Activated CD4-positive, alpha-beta T cell treated with anti-CD3 and anti-CD28 coated beads for 36 hours (primary cell): ENCODE measurements at regions not wholly inside any gene's neighbourhood (a gene's known extent, or its start where the extent isn't known, plus 50 kb on each side); places are given as distances from the start of the nearest gene placed in this dataset.

Source experiments
- ATAC-seq: fragments of 200-7000 bp; cut with Tn5 transposase; one replicate; pipeline ENCODE4 v1.10.0; 2021; ENCODE audit warnings: mild to moderate bottlenecking, moderate library complexity
- CTCF ChIA-PET: fragments of 350-600 bp; sonication (Branson Sonifier 250); formaldehyde crosslinking; loops from one replicate; lab custom pipeline; 2021; ENCODE audit warnings: antibody characterized with exemption; lab: Charles Lee
- POLR2A ChIA-PET: fragments of 350-600 bp; sonication (Branson Sonifier 250); formaldehyde crosslinking; loops from one replicate; lab custom pipeline; 2021; ENCODE audit warnings: antibody characterized with exemption, inconsistent platforms; lab: Charles Lee
- DNase-seq: peaks from one replicate; pipeline ENCODE4 v3.0.0-alpha.2; 2020
- H3K27ac Mint-ChIP-seq: one replicate; pipeline ENCODE4 v1.8.0; 2021; ENCODE audit warnings: mixed read lengths
- H3K27me3 Mint-ChIP-seq: one replicate; pipeline ENCODE4 v1.8.0; 2021; ENCODE audit warnings: mixed read lengths
- H3K36me3 Mint-ChIP-seq: one replicate; pipeline ENCODE4 v1.8.0; 2021; ENCODE audit warnings: low read depth, mixed read lengths
- H3K4me1 Mint-ChIP-seq: one replicate; pipeline ENCODE4 v1.8.0; 2021; ENCODE audit warnings: mixed read lengths
- H3K4me3 Mint-ChIP-seq: one replicate; pipeline ENCODE4 v1.8.0; 2021; ENCODE audit warnings: mild to moderate bottlenecking, moderate library complexity, mixed read lengths
- H3K9me3 Mint-ChIP-seq: one replicate; pipeline ENCODE4 v1.8.0; 2021; ENCODE audit warnings: low read depth, mixed read lengths
- intact Hi-C, 2 experiments: fragments of 100-400 bp; cut with DNase I in 1 of 2; cut with micrococcal nuclease in 1 of 2; formaldehyde crosslinking; loops; one replicate each; pipeline versions ENCODE4 v1.14.2 to v1.15.1; 2022 to 2024; cut with DNase I, micrococcal nuclease

DNA sequence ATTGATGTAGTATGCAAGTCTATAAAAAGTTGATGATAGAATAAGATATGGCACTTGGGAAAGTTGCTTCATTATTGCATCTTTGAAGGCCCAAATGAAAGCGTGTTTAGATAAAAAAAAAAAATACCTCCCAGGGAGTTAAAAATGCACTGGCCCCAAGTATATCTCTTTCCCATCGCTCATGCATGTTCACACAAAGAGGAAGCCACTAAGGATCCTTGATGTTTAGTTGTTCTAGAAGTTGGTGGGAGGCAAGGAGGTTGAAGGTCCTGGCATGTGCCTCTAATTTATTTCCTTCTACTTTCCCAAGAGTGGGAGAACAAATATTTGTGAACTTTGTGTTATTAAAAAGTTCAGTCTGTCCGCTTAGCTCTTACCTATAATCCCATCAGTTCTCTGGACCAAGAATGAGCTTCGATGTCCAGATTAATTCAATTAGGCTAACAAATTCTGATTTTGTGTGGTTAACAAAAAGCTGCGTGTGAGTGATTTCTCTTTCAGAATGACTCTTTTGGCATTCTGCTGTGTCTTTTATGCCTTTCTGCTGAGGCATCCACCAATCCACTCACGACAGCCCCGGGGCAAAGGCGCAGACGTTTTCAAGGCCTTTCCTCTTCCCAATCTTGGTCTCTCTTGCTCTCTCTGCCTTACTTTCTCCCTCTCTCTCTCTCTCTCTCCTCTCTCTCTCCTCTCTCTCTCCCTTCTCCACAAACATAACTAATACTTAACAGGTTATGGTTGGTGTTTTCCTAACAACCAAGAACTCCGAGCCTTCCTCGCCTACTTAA is 135.1 kb upstream of the ERCC6L2 start:
- CTCF ChIA-PET = interaction anchor here (0.7 to 1.1 kb wide), 2 partner anchors 14 to 78 kb away, joined by 3 read pairs; no protein-coding TSS in a partner anchor
- H3K4me1 Mint-ChIP-seq = no peaks in the 10 kb centered on the region
- no peak overlapping the region for H3K27ac Mint-ChIP-seq
- H3K9me3 Mint-ChIP-seq = no peaks in the 10 kb centered on the region
- POLR2A ChIA-PET = no interaction called here
- intact Hi-C loops = no loop called here
- no peak overlapping the region for H3K4me3 Mint-ChIP-seq
- no peaks in the 10 kb centered on the region for H3K36me3 Mint-ChIP-seq
- DNase-seq = no peak
- peaks cover 10% of the 10 kb centered on the region for H3K27me3 Mint-ChIP-seq
- no peak for ATAC-seq

DNA sequence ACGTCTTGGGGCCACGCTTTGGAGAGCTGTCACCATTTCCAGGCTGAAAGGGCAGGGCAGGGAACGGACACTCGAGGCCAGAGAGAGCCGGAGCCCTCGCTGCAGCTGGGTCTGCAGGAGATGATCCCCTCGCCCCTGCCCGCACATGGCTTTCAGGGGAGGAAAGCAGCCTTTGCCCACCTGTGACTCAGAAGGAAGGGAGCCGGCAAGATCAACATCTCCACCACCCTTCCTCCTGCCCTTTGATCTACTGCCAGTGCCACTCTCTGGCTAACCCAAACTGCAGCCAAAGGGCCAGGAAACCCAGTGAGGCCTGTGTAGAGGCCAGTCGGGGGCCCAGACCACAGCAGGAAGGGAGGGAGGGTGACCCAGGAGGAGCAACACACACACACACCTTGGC is 137.1 kb upstream of the ERCC6L2 start:
- Mint-ChIP-seq H3K36me3 (no peaks in the 10 kb centered on the region), H3K4me1 (peaks cover 3% of the 10 kb centered on the region), H3K27ac (no peak overlapping the region), H3K9me3 (no peaks in the 10 kb centered on the region), H3K4me3 (no peak overlapping the region), H3K27me3 (peaks cover 11% of the 10 kb centered on the region)
- POLR2A ChIA-PET = no interaction called here
- CTCF ChIA-PET = interaction anchor here (0.6 kb wide), 1 partner anchor 23 kb away, joined by 3 read pairs; no protein-coding TSS in a partner anchor
- DNase-seq = no peak
- no peak for ATAC-seq
- intact Hi-C loops = no loop called here

DNA sequence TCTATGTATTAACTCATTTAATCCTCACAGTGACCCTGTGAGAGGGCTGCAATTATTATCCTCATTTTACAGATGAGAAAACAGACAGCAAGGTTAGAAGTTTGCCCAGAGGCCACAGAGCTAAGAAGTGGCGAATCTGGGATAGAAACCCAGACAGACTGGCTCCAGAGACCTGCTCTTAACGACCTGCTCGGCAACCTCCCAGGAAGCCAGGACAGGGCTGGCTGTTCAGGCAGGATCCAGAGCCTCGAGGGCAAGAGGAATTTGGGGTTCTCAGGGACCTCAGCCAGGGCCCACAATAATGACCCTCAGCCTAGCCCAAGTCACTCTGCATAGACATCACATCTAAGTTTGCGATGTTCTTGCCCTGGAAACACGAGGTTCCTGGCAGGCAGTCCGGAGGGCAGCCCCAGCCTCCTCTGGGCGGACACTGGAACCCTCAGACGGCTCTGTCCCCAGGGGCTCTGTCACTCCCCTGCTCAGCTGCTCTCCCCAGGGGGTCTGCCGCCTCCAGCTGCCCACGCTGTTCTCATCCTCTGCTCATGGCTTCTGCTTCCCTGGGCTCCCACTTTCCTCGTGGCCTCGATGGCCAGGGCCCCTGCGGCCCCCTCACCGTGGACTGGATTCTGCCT is 138.5 kb upstream of the ERCC6L2 start:
- H3K27me3 Mint-ChIP-seq = peaks cover 9% of the 10 kb centered on the region
- H3K9me3 Mint-ChIP-seq = no peaks in the 10 kb centered on the region
- peaks cover 9% of the 10 kb centered on the region for H3K4me1 Mint-ChIP-seq
- no peak overlapping the region for H3K4me3 Mint-ChIP-seq
- no peak for DNase-seq
- no peak for ATAC-seq
- no peaks in the 10 kb centered on the region for H3K36me3 Mint-ChIP-seq
- no peak overlapping the region for H3K27ac Mint-ChIP-seq
- ChIA-PET POLR2A (no interaction called here), CTCF (interaction anchor here (0.5 to 1.1 kb wide), 4 partner anchors 19 to 205 kb away, joined by 3 read pairs; no protein-coding TSS in a partner anchor)
- intact Hi-C loops = no loop called here

DNA sequence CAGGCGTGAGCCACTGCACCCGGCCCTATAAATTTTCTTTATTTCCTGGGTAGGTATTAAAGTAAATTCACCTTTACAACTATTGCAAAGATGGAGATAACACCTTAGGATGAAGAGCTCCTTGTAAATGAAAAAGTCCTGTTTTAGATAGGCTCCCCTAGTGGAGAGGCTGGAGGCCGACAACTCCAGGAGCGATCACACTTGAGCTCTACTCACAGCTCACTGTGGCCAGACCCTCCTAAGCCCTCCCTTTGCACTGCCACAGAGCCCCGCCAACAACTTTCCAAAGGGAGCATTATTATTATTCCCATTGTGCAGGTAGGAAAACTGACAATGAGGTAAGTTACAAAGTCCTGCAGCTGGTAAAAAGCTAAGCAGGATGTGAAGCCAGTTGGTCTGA is 139.1 kb upstream of the ERCC6L2 start:
- ChIA-PET POLR2A (interaction anchor here (0.5 kb wide), 1 partner anchor 12 kb away, joined by 3 read pairs; no protein-coding TSS in a partner anchor), CTCF (interaction anchor here (0.5 to 1.1 kb wide), 5 partner anchors 19 to 206 kb away, joined by 3 to 4 read pairs (median 3); no protein-coding TSS in a partner anchor)
- peak; percentile 24 for DNase-seq
- Mint-ChIP-seq H3K9me3 (no peaks in the 10 kb centered on the region), H3K27ac (no peak overlapping the region), H3K4me1 (peaks cover 9% of the 10 kb centered on the region), H3K27me3 (peaks cover 12% of the 10 kb centered on the region), H3K36me3 (no peaks in the 10 kb centered on the region), H3K4me3 (no peak overlapping the region)
- intact Hi-C loops = no loop called here
- ATAC-seq = no peak

DNA sequence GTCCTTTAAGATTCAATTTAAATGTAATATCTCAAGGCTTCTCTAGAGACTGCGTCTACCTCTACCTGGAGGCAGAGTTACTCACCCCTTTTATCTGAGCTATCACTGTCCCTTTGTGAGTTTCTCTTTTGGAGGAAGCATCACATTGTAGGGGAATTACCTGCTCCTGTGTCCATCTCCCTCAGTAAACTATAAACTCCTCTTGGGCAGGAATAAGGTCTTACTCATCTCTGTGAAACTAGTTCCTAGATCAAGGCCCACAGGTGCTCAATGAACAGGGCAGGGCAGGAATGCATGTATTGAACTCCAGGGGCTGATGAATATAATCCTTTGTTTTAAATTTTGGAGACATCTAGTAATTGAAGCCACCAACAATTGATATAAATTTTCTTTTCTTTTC is 139.8 kb upstream of the ERCC6L2 start:
- Mint-ChIP-seq H3K27ac (no peak overlapping the region), H3K4me1 (peaks cover 9% of the 10 kb centered on the region), H3K36me3 (no peaks in the 10 kb centered on the region), H3K27me3 (peaks cover 12% of the 10 kb centered on the region), H3K4me3 (no peak overlapping the region), H3K9me3 (no peaks in the 10 kb centered on the region)
- no peak for ATAC-seq
- POLR2A ChIA-PET = interaction anchor here (0.5 kb wide), 1 partner anchor 11 kb away, joined by 3 read pairs; no protein-coding TSS in a partner anchor
- intact Hi-C loops = no loop called here
- no peak for DNase-seq
- CTCF ChIA-PET = interaction anchor here (0.6 to 1.3 kb wide), 6 partner anchors 8 to 259 kb away, joined by 3 to 4 read pairs (median 3); no protein-coding TSS in a partner anchor

DNA sequence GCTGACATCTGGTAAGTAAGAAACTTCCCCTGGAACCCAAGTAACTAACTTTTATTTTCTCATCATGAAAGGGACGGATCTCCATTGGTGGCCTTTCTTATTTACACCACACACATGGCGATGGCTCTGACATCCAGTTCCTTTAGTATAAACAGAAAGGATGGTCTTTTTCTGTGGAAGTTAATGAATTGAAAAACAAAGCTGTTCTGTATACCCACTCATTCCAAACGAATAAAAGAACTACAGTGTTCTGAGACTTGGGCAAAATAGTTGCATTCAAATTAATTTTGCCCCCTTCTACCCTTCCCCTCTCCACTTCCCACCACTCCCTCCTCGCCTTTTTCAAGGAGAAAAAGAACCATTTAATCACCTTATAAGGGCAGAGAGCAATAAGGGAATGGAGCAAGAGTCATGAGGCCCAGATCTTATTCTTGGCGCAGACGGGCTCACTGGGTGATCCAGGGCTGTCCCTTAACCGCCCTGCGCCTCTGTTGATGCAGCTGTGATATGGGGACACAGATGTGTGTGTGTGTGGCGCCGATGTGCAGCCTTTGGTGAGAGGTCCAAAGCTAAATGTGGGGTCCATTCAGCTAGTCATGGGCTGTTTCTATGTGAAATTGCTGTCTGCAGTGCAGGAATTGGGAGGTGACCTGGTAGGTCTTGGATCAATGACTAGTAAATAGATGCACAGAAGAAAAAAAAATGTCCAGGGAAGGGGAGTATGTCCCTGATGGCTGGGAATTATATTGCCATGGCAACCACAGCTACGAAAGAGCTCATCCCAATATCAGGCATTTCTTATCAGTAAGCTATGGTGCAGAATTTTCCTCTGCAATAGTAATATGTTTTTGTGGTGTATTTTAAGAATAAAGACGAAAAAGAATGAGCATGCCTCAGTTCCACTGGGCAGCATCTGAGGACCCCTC is 141.5 kb upstream of the ERCC6L2 start:
- no peak overlapping the region for H3K27ac Mint-ChIP-seq
- POLR2A ChIA-PET = interaction anchor here (0.6 kb wide), 1 partner anchor 29 kb away, joined by 3 read pairs; no protein-coding TSS in a partner anchor
- H3K9me3 Mint-ChIP-seq = peaks cover 3% of the 10 kb centered on the region
- peaks cover 12% of the 10 kb centered on the region for H3K27me3 Mint-ChIP-seq
- intact Hi-C loops = no loop called here
- DNase-seq (no peak), ATAC-seq (no peak)
- no peaks in the 10 kb centered on the region for H3K36me3 Mint-ChIP-seq
- no peak overlapping the region for H3K4me3 Mint-ChIP-seq
- CTCF ChIA-PET = interaction anchor here (0.6 to 1.3 kb wide), 3 partner anchors 12 to 593 kb away, joined by 3 read pairs; no protein-coding TSS in a partner anchor
- peaks cover 9% of the 10 kb centered on the region for H3K4me1 Mint-ChIP-seq

DNA sequence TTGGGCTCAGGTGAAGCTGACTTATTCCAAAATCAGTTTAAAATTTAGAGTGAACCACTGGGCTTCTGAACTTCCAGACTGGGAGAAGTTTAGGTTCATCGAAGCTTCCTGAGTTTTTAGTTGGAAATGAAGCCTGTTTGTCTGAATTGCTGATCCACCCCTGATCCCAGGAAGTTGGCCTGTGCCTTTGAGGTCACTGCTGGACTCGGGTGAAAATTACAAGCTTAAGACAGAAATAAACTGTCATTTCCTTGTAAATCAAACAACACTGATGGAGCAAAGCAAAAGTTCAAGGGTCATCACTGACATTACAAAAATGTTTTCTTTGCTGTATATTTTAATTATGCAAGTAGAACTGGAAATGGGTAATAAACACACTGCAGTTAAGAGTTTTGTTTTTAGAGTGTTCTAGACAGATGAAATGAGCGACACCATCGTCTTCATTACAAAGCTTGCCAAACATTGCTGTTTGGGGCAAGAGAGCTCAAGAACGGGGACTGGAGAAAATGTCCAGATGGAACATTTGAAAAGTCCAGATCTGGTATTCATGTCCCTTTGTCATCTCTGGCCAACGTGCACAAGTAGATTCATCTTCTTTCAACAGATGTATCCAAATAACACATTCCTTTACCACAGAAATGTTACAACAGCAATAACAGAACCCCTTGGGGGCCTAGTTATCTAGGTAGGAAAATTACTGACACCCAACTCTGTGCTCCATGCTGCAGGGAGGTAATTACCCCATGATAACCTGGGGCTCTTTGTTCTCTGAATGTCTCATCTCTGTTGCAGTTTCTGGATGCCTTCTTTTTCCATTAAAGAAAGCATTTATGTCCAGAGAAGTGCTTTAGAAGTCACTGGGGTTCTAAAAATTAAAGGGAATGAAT is 142.4 kb upstream of the ERCC6L2 start:
- ChIA-PET POLR2A (no interaction called here), CTCF (no interaction called here)
- peaks cover 2% of the 10 kb centered on the region for H3K36me3 Mint-ChIP-seq
- H3K27ac Mint-ChIP-seq = no peak overlapping the region
- intact Hi-C loops = no loop called here
- no peak overlapping the region for H3K4me3 Mint-ChIP-seq
- peaks cover 3% of the 10 kb centered on the region for H3K9me3 Mint-ChIP-seq
- ATAC-seq = peak; percentile 60
- peaks cover 15% of the 10 kb centered on the region for H3K27me3 Mint-ChIP-seq
- DNase-seq = no peak
- H3K4me1 Mint-ChIP-seq = peaks cover 9% of the 10 kb centered on the region

DNA sequence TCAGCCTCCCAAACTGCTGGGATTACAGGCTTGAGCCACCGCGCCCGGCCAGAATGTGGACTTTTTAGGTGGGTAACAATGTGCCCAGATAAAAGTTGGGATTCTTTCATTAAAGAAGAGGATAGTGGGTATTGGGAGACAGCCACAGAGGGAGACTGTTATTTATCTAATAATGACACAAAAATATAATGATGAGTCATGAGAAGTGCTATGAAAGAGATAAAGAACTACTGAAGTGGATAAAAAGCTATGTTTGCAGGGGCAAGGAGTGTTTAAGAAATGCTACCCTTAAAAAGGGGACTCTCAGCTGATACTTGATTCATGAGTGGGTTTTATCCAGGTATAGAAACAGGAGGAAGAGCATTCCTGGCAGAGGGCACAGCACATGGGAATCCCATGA is 143.6 kb upstream of the ERCC6L2 start:
- Mint-ChIP-seq H3K36me3 (peaks cover 2% of the 10 kb centered on the region), H3K9me3 (peaks cover 6% of the 10 kb centered on the region), H3K27ac (no peak overlapping the region), H3K27me3 (peaks cover 15% of the 10 kb centered on the region), H3K4me3 (no peak overlapping the region), H3K4me1 (peaks cover 14% of the 10 kb centered on the region)
- intact Hi-C loops = no loop called here
- ATAC-seq = no peak
- CTCF ChIA-PET = interaction anchor here (0.5 kb wide), 1 partner anchor 558 kb away, joined by 3 read pairs; no protein-coding TSS in a partner anchor
- POLR2A ChIA-PET = no interaction called here
- DNase-seq = no peak

DNA sequence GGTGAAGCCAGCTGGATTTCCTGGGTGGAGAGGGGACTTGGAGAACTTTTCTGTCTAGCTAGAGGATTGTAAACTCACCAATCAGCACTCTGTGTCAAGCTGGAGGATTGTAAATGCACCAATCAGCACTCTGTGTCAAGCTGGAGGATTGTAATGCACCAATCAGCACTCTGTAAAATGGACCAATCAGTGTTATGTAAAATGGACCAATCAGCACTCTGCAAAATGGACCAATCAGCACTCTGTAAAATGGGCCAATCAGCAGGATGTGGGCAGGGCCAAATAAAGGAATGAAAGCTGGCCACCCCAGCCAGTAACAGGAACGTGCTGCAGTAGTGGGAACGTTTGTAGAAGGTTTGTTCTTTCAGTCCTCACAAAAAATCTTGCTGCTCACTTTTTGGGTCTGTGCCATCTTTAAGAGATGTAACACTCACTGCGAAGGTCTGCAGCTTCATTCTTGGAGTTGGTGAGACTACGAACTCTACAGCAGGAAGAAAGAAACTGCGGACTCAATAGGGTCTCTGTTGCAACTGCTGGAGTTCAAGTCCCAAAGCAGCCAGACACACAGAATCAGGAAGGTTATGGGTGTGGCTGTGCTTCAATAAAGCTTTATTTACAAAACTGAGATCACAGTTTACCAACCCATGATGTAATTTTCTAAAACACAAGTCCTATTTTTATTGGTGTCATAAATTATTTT is 145.7 kb upstream of the ERCC6L2 start:
- POLR2A ChIA-PET = no interaction called here

DNA sequence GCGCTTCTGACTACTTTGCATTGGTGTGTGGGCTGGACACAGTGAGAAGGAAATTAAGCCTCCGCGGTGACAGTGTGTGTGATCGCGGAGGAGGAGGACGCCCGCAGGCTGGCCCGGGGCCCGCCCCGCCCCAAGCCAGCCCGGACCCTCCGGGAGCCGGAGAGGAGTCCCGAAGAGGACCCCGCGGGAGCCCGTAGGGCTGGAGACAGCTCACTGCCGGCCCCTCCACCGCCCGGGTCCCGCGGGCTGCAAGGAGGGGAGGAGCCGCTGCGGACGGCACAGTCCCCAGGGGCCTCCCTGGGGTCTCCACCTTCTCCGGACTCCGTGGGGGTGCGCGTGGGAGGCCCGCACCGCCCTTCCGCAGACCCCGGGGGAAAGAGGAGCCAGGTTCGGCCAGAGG is 146.4 kb upstream of the ERCC6L2 start:
- intact Hi-C loops = loop anchor here in 1 of 2 experiments (10.0 kb wide), 1 partner anchor 756 kb away; no protein-coding TSS in a partner anchor
- no peak for DNase-seq
- Mint-ChIP-seq H3K4me1 (peaks cover 34% of the 10 kb centered on the region), H3K27ac (no peak overlapping the region), H3K36me3 (peaks cover 5% of the 10 kb centered on the region), H3K9me3 (peaks cover 13% of the 10 kb centered on the region), H3K4me3 (no peak overlapping the region), H3K27me3 (peaks cover 11% of the 10 kb centered on the region)
- ChIA-PET POLR2A (no interaction called here), CTCF (no interaction called here)
- ATAC-seq = no peak

More for the DNA sequence above, 145.7 kb upstream of the ERCC6L2 start:
- no peak for DNase-seq
- H3K27ac Mint-ChIP-seq = no peak overlapping the region
- CTCF ChIA-PET = interaction anchor here (0.6 to 0.7 kb wide), 3 partner anchors 488 to 996 kb away, joined by 3 to 4 read pairs (median 3); no protein-coding TSS in a partner anchor
- H3K9me3 Mint-ChIP-seq = peaks cover 13% of the 10 kb centered on the region
- ATAC-seq = no peak
- peaks cover 11% of the 10 kb centered on the region for H3K27me3 Mint-ChIP-seq
- H3K4me3 Mint-ChIP-seq = no peak overlapping the region
- intact Hi-C loops = loop anchor here in 1 of 2 experiments (10.0 kb wide), 1 partner anchor 755 kb away; no protein-coding TSS in a partner anchor
- H3K4me1 Mint-ChIP-seq = peaks cover 26% of the 10 kb centered on the region
- H3K36me3 Mint-ChIP-seq = peaks cover 5% of the 10 kb centered on the region
